ENCODE measurements at regions not wholly inside any gene's neighbourhood (a gene's known extent, or its start where the extent isn't known, plus 50 kb on each side); places are given as distances from the start of the nearest gene placed in this dataset.
"Not testable (repeated sequence)": the region's sequence is repeated elsewhere in the genome, so short reads cannot be mapped to it uniquely, and the experiment has no call there.

DNA sequence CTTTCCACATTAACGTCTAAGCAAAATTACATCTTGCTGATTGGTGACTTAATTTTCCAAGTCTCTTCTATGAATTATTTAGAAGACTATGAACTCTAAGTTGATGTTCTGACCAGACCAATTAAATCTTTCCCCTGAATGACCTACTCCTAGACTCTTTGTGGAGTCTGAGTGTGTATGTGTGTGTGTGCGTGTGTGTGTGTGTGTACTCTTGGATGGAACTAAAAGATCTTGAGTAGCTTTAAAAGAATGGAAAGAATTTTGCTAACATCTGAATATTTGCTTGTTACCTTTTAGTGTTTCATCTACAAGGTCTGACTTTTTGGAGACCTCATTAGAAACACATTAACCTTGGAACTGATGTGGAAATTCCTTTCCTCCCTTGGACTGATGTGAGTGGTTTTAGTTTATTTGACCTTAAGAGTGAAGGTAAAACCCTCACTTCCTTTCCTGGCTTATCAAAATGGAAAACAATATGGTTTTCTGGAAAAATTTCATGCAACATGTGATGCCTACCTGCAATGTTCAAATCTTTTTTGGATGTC lies 257.1 kb downstream of the GATA3 start:
- no peaks in the 10 kb centered on the region for H3K27me3 ChIP-seq
- ATAC-seq (no peak), DNase-seq (no peak)
- no peak overlapping the region for H3K4me3 ChIP-seq
- H3K9me3 ChIP-seq: no peaks in the 10 kb centered on the region
- no peak overlapping the region for H3K27ac ChIP-seq
- no peaks in the 10 kb centered on the region for H3K4me1 ChIP-seq
- intact Hi-C loops (cut with DNase I): no loop called here
- TF ChIP-seq CTCF (IDR thresholded peaks at IDR 0.05): no peak
- H3K36me3 ChIP-seq: no peaks in the 10 kb centered on the region

GRCh38 chr10:8312079-8312478 lies 257.6 kb downstream of the GATA3 start:
- H3K36me3 ChIP-seq: no peaks in the 10 kb centered on the region
- H3K9me3 ChIP-seq: no peaks in the 10 kb centered on the region
- ATAC-seq: no peak
- TF ChIP-seq CTCF (IDR thresholded peaks at IDR 0.05): no peak
- H3K4me3 ChIP-seq: no peak overlapping the region
- intact Hi-C loops (cut with DNase I): no loop called here
- H3K4me1 ChIP-seq: no peaks in the 10 kb centered on the region
- no peaks in the 10 kb centered on the region for H3K27me3 ChIP-seq
- H3K27ac ChIP-seq: no peak overlapping the region
- DNase-seq: no peak

GRCh38 chr10:8312781-8313180 lies 258.3 kb downstream of the GATA3 start:
- ATAC-seq (no peak), DNase-seq (no peak)
- Histone ChIP-seq H3K4me1 (no peaks in the 10 kb centered on the region), H3K9me3 (no peaks in the 10 kb centered on the region), H3K27me3 (no peaks in the 10 kb centered on the region), H3K4me3 (no peak overlapping the region), H3K36me3 (no peaks in the 10 kb centered on the region), H3K27ac (no peak overlapping the region)
- TF ChIP-seq CTCF (IDR thresholded peaks at IDR 0.05): no peak
- intact Hi-C loops (cut with DNase I): no loop called here

DNA sequence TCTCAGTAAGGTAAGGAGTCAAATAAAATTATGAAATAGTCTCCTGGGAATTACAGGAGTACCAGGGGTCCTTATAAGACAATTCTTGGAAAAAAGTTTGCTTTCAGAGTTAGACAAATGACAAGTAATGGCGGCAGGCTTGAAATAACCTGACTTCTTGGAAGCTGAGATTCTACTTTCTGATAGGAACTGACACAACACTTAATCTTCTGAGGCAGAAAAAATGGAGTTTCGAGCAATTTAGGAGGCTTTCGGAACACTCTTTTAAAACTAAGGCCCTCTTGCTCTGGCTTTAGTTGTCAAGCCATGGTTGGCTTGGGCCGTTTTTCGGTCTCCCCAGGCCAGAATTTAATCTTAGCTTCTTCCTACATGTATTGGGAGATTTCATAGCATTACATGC lies 260.0 kb downstream of the GATA3 start:
- DNase-seq (no peak), ATAC-seq (no peak)
- Histone ChIP-seq H3K27me3 (no peaks in the 10 kb centered on the region), H3K27ac (no peak overlapping the region), H3K4me1 (no peaks in the 10 kb centered on the region), H3K9me3 (no peaks in the 10 kb centered on the region), H3K4me3 (no peak overlapping the region), H3K36me3 (no peaks in the 10 kb centered on the region)
- intact Hi-C loops (cut with DNase I): no loop called here
- TF ChIP-seq CTCF (IDR thresholded peaks at IDR 0.05): no peak

DNA sequence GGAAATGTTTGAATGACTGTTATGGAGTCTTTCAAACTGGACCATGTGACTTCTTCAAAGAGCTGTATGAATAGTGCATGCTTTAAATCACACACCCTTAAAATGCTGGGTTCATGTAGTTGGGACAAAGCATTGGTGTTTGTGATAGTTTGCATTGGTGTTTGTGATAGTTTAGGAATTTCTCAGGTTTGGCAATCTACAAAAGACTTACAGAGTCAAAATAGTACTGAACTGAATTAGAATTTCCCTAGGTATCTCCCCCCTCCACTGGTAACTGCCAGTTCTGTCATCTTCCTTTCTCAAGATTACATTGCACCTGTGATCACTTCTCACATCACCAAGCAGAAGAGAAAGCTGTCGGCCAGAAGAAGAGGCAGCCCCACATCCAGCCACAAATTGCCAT lies 261.1 kb downstream of the GATA3 start:
- Histone ChIP-seq H3K4me3 (no peak overlapping the region), H3K9me3 (no peaks in the 10 kb centered on the region), H3K36me3 (no peaks in the 10 kb centered on the region), H3K4me1 (no peaks in the 10 kb centered on the region), H3K27ac (no peak overlapping the region), H3K27me3 (peaks cover 8% of the 10 kb centered on the region)
- DNase-seq: no peak
- ATAC-seq: no peak
- intact Hi-C loops (cut with DNase I): no loop called here
- TF ChIP-seq CTCF (IDR thresholded peaks at IDR 0.05): no peak

- ATAC-seq (no peak), DNase-seq (no peak)
- Histone ChIP-seq H3K4me3 (no peak overlapping the region), H3K27ac (no peak overlapping the region), H3K9me3 (no peaks in the 10 kb centered on the region), H3K27me3 (peaks cover 13% of the 10 kb centered on the region), H3K36me3 (no peaks in the 10 kb centered on the region), H3K4me1 (no peaks in the 10 kb centered on the region)
- no peak for TF ChIP-seq CTCF (IDR thresholded peaks at IDR 0.05)
- intact Hi-C loops (cut with DNase I): no loop called here
Measured at GRCh38 chr10:8316284-8316683, 261.8 kb downstream of the GATA3 start.

DNA sequence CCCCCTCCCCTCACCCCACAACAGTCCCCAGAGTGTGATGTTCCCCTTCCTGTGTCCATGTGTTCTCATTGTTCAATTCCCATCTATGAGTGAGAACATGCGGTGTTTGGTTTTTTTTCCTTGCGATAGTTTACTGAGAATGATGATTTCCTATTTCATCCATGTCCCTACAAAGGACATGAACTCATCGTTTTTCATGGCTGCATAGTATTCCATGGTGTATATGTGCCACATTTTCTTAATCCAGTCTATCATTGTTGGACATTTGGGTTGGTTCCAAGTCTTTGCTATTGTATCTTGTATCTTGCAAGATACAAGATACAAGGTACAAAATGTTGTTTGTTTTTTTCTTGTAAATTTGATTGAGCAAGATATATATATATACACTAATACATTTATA lies 263.9 kb downstream of the GATA3 start:
- intact Hi-C loops (cut with DNase I); H3K36me3 ChIP-seq; DNase-seq; H3K9me3 ChIP-seq; H3K4me3 ChIP-seq; ATAC-seq; H3K27ac ChIP-seq; H3K4me1 ChIP-seq: not testable (repeated sequence)
- peaks cover 13% of the 10 kb centered on the region for H3K27me3 ChIP-seq
